Epithelial cell of proximal tubule (primary cell): ENCODE measurements at regions not wholly inside any gene's neighbourhood (a gene's known extent, or its start where the extent isn't known, plus 50 kb on each side); places are given as distances from the start of the nearest gene placed in this dataset.

Experiments used
- DNase-seq: peaks from one replicate; pipeline ENCODE4 v3.0.0-alpha.2; 2011; ENCODE audit warnings: low read depth
- H3K4me3 ChIP-seq: 2 replicates; pipeline ENCODE4 v1.5.1; 2011; ENCODE audit warnings: low read depth, mild to moderate bottlenecking, low read length
- CTCF ChIP-seq: conservative IDR thresholded peaks from 2 replicates; pipeline ENCODE4 v1.5.1; 2012; ENCODE audit warnings: low read depth, mild to moderate bottlenecking, low read length

DNA sequence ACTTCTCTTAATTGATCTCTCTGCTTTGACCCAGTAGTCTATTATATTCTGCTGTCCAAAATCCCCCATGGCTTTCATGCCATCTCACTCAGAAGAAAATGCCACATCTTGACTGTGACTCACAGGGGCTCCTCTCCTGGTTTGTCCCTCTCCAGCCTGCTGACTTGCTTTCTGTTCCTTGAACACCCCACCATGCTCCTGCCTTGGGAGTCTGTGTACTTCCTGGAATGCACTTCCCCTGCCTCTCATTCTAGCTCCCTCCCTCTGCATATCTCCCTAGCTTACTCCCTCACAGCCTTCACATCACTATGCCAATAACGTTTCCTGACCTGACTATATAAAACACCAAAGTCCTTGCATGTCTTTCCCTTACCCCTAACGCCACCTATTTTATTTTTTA, 167.2 kb downstream of the TRIB2 start:
- no peak overlapping the region for H3K4me3 ChIP-seq
- no peak for TF ChIP-seq CTCF
- DNase-seq: no peak

- TF ChIP-seq CTCF: no peak
- no peak for DNase-seq
- no peak overlapping the region for H3K4me3 ChIP-seq
These were observed 168.1 kb downstream of the TRIB2 start for GRCh38 chr2:12884713-12885282.

DNA sequence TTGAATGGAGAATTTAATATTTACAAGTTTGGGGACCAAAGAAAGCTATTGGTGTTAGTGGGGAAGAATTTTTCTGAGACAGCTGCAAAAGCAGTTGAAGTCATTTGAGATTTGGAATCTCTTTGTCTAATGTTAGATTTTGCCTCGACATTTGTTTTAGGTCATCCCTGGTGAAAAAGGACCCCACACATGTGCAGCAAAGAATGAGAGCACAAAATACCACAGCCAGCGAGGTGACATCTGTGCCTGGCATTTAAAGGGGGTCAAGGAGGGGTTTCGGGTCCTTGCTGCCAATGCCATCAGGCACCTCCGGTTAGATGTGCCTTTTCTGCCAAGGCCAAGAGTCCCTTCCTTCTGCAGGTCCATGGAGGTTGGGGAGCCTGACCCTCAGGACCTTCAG, 173.3 kb downstream of the TRIB2 start:
- H3K4me3 ChIP-seq: no peak overlapping the region
- DNase-seq: no peak
- TF ChIP-seq CTCF: no peak

- no peak overlapping the region for H3K4me3 ChIP-seq
- TF ChIP-seq CTCF: no peak
- no peak for DNase-seq
These were observed 173.8 kb downstream of the TRIB2 start for GRCh38 chr2:12890481-12890991.

DNA sequence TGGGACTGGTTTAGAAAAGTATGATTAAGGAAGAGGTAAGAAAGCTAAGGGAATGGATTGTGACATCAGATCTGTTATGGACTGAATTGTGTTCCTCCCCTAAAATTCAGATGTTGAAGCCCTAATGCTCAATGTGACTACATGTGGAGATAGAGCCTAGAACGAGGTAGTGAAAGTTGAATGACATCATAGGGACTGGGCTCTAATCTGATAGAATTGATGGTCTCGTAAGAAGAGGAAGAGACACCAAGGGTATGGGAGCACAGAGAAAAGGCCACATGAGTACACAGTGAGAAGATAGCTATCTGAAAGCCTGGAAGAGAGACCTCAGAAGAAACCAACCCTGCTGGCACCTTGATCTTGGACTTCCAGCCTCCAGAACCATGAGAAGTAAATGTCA, 178.3 kb downstream of the TRIB2 start:
- no peak for TF ChIP-seq CTCF
- no peak overlapping the region for H3K4me3 ChIP-seq
- DNase-seq: no peak

- DNase-seq: no peak
- no peak overlapping the region for H3K4me3 ChIP-seq
- TF ChIP-seq CTCF: no peak
These were observed 179.7 kb downstream of the TRIB2 start for GRCh38 chr2:12896318-12896982.

GRCh38 chr2:12897181-12897580, 180.4 kb downstream of the TRIB2 start:
- DNase-seq: no peak
- no peak overlapping the region for H3K4me3 ChIP-seq
- TF ChIP-seq CTCF: no peak
